GM18502 (cell line): ENCODE measurements at regions not wholly inside any gene's neighbourhood (a gene's known extent, or its start where the extent isn't known, plus 50 kb on each side); places are given as distances from the start of the nearest gene placed in this dataset.
"Not testable (repeated sequence)": the region's sequence is repeated elsewhere in the genome, so short reads cannot be mapped to it uniquely, and the experiment has no call there.

Experiments used
- ATAC-seq: cut with Tn5 transposase; IDR thresholded peaks from one replicate; pipeline ENCODE4 v1.9.1; 2021; ENCODE audit warnings: mild to moderate bottlenecking; ENCODE audit not compliant: unreplicated experiment, poor library complexity

GRCh38 chr9:84500826-84501225 lies 160.3 kb upstream of the SLC28A3 start:
- ATAC-seq = no peak

GRCh38 chr9:84501587-84501986 lies 161.0 kb upstream of the SLC28A3 start:
- ATAC-seq = no peak

- ATAC-seq = no peak
These were observed 161.5 kb upstream of the SLC28A3 start for GRCh38 chr9:84502066-84502465.

- ATAC-seq = no peak
These were observed 163.8 kb upstream of the SLC28A3 start for GRCh38 chr9:84504360-84504759.

GRCh38 chr9:84511651-84512050 lies 157.9 kb upstream of the NTRK2 start:
- no peak for ATAC-seq

GRCh38 chr9:84512493-84512892 lies 157.0 kb upstream of the NTRK2 start:
- ATAC-seq = no peak

GRCh38 chr9:84513473-84513872 lies 156.1 kb upstream of the NTRK2 start:
- ATAC-seq = no peak

GRCh38 chr9:84513979-84514378 lies 155.6 kb upstream of the NTRK2 start:
- ATAC-seq = no peak

GRCh38 chr9:84514421-84514820 lies 155.1 kb upstream of the NTRK2 start:
- ATAC-seq = no peak

GRCh38 chr9:84517026-84517425 lies 152.5 kb upstream of the NTRK2 start:
- no peak for ATAC-seq

- ATAC-seq = no peak
These were observed 150.1 kb upstream of the NTRK2 start for GRCh38 chr9:84519413-84519812.

GRCh38 chr9:84521208-84521607 lies 148.3 kb upstream of the NTRK2 start:
- ATAC-seq = no peak

GRCh38 chr9:84526211-84526610 lies 143.3 kb upstream of the NTRK2 start:
- not testable (repeated sequence) for ATAC-seq

GRCh38 chr9:84527060-84527720 lies 142.3 kb upstream of the NTRK2 start:
- not testable (repeated sequence) for ATAC-seq

- ATAC-seq = not testable (repeated sequence)
These were observed 133.6 kb upstream of the NTRK2 start for GRCh38 chr9:84535973-84536372.

GRCh38 chr9:84538879-84539278 lies 130.7 kb upstream of the NTRK2 start:
- ATAC-seq = no peak

GRCh38 chr9:84542554-84542953 lies 127.0 kb upstream of the NTRK2 start:
- no peak for ATAC-seq

- ATAC-seq = no peak
These were observed 115.4 kb upstream of the NTRK2 start for GRCh38 chr9:84554069-84554664.

GRCh38 chr9:84556556-84556955 lies 113.0 kb upstream of the NTRK2 start:
- ATAC-seq = no peak

- ATAC-seq = no peak
These were observed 111.8 kb upstream of the NTRK2 start for GRCh38 chr9:84557751-84558150.

GRCh38 chr9:84563691-84564090 lies 105.8 kb upstream of the NTRK2 start:
- ATAC-seq = no peak

GRCh38 chr9:84567805-84568204 lies 101.7 kb upstream of the NTRK2 start:
- no peak for ATAC-seq
